ENCODE measurements at regions not wholly inside any gene's neighbourhood (a gene's known extent, or its start where the extent isn't known, plus 50 kb on each side); places are given as distances from the start of the nearest gene placed in this dataset.

- Mint-ChIP-seq H3K4me3 (no peak overlapping the region), H3K27me3 (ENCODE audit: low read depth) (peaks cover 4% of the 10 kb centered on the region), H3K36me3 (ENCODE audit: low read depth) (no peaks in the 10 kb centered on the region), H3K27ac (no peak overlapping the region), H3K4me1 (no peaks in the 10 kb centered on the region), H3K9me3 (no peaks in the 10 kb centered on the region)
- no peak for TF ChIP-seq CTCF (IDR thresholded peaks at IDR 0.05; ENCODE audit: unreplicated experiment in 3 of 3)
Measured at GRCh38 chr2:45127321-45127720, 118.1 kb upstream of the SIX2 start.

DNA sequence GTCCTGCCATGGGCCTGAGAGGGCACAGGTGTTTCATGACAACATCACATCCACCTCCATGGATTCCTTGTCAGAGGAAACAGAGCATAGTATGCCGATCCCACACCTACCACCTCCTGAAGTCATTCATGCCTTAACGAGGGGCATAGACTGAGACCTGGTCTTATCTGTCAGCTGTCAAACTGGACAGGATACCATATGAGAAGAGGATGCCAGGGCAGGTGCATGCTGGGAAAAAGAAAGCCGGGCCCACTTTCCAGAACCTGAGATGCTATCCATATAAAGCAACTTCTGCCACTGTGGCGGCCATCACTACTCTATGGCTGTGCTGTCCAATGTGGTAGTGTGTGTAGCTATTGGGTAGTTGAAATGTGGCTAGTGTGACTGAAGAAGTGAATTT, 116.0 kb upstream of the SIX2 start:
- no peak for TF ChIP-seq CTCF (IDR thresholded peaks at IDR 0.05; ENCODE audit: unreplicated experiment in 3 of 3)
- peaks cover 4% of the 10 kb centered on the region for H3K27me3 Mint-ChIP-seq (ENCODE audit: low read depth)
- no peak overlapping the region for H3K4me3 Mint-ChIP-seq
- no peaks in the 10 kb centered on the region for H3K9me3 Mint-ChIP-seq
- H3K27ac Mint-ChIP-seq = no peak overlapping the region
- no peaks in the 10 kb centered on the region for H3K36me3 Mint-ChIP-seq (ENCODE audit: low read depth)
- no peaks in the 10 kb centered on the region for H3K4me1 Mint-ChIP-seq

DNA sequence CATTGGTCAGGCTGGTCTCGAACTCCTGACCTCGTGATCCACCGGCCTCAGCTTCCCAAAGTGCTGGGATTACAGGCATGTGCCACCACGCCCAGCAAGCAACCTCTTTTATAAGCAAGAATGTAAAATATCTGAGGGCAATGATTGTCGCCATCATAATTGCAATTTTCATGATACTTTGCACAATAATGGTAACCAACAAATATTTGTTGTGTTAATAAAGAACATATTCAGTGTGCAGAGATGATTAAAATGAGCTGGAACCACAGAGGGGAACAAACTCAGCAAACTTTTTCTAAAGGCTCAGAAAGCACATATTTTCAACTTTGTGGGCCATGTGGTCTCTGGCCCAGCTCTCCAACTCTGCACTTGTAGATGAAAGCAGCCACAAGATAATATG, 115.2 kb upstream of the SIX2 start:
- no peaks in the 10 kb centered on the region for H3K9me3 Mint-ChIP-seq
- TF ChIP-seq CTCF (IDR thresholded peaks at IDR 0.05; ENCODE audit: unreplicated experiment in 3 of 3) = no peak
- H3K4me3 Mint-ChIP-seq = no peak overlapping the region
- H3K27me3 Mint-ChIP-seq (ENCODE audit: low read depth) = peaks cover 4% of the 10 kb centered on the region
- H3K4me1 Mint-ChIP-seq = no peaks in the 10 kb centered on the region
- no peak overlapping the region for H3K27ac Mint-ChIP-seq
- no peaks in the 10 kb centered on the region for H3K36me3 Mint-ChIP-seq (ENCODE audit: low read depth)

GRCh38 chr2:45123521-45124191, 114.4 kb upstream of the SIX2 start:
- no peaks in the 10 kb centered on the region for H3K36me3 Mint-ChIP-seq (ENCODE audit: low read depth)
- no peaks in the 10 kb centered on the region for H3K9me3 Mint-ChIP-seq
- H3K4me1 Mint-ChIP-seq = no peaks in the 10 kb centered on the region

DNA sequence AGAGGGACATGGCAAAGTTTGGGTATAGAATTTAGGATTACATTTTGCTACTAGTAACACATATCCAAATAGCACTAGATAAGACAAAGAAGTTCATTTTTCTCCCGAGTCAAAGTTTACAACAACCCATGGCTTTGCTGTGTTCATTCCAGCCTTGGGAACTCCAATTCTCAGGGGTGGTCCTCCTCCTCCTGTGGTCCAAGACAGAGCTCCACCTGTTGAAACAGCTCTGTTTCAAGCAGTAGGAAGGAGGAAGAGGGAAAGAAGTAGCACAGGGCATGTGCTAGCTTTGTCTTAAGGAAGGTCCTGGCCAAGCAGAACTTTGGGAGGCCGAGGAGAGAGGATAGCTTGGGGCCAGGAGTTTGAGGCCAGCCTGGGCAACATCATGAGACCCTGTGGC, 113.8 kb upstream of the SIX2 start:
- Mint-ChIP-seq H3K4me3 (no peak overlapping the region), H3K27me3 (ENCODE audit: low read depth) (peaks cover 4% of the 10 kb centered on the region), H3K27ac (no peak overlapping the region), H3K9me3 (no peaks in the 10 kb centered on the region), H3K36me3 (ENCODE audit: low read depth) (no peaks in the 10 kb centered on the region), H3K4me1 (no peaks in the 10 kb centered on the region)
- TF ChIP-seq CTCF (IDR thresholded peaks at IDR 0.05; ENCODE audit: unreplicated experiment in 3 of 3) = no peak

More at GRCh38 chr2:45123521-45124191, 114.4 kb upstream of the SIX2 start:
- peaks cover 4% of the 10 kb centered on the region for H3K27me3 Mint-ChIP-seq (ENCODE audit: low read depth)
- no peak overlapping the region for H3K4me3 Mint-ChIP-seq
- TF ChIP-seq CTCF (IDR thresholded peaks at IDR 0.05; ENCODE audit: unreplicated experiment in 3 of 3) = no peak
- no peak overlapping the region for H3K27ac Mint-ChIP-seq

DNA sequence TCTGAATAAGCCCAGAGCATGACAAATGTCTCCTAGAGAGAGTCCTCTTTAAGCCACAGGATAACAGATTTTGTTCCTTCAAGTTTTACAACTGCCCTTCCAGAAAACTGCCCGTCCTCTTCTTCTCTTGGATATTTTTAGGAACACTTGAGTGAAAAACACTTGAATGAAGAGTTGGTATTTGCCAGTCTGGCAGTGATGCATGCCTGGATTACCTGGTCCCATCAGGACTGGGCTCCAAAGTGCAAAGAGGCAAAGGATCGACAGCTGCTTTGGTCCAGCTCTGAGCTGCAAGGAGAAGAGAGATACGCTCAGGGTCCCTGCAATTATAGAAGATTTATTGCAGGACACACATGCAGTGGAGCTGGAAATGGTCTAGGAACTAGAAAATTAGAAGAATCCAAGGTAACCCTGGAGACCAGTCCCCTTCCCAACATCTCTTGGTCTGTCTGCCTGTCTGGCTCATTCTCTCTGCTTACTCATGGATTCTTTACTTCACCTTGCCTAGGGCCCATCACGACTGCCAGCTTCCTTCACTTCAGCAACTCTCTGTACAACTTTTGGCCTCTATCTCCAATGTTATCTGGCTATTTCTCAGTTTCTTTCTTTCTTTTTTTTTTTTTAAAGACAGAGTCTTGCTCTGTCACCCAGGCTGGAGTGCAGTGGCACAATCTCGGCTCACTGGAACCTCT, 112.1 kb upstream of the SIX2 start:
- no peak overlapping the region for H3K4me3 Mint-ChIP-seq
- H3K27me3 Mint-ChIP-seq (ENCODE audit: low read depth) = no peaks in the 10 kb centered on the region
- H3K4me1 Mint-ChIP-seq = peaks cover 7% of the 10 kb centered on the region
- H3K36me3 Mint-ChIP-seq (ENCODE audit: low read depth) = no peaks in the 10 kb centered on the region
- no peak overlapping the region for H3K27ac Mint-ChIP-seq
- H3K9me3 Mint-ChIP-seq = no peaks in the 10 kb centered on the region
- no peak for TF ChIP-seq CTCF (IDR thresholded peaks at IDR 0.05; ENCODE audit: unreplicated experiment in 3 of 3)

Measured in nephron (organoid).